HL-60 (cell line): ENCODE measurements at regions not wholly inside any gene's neighbourhood (a gene's known extent, or its start where the extent isn't known, plus 50 kb on each side); places are given as distances from the start of the nearest gene placed in this dataset.

ENCODE experiments used
- CTCF ChIP-seq: IDR thresholded peaks from one replicate; pipeline ENCODE4 v1.5.1; 2011; ENCODE audit warnings: low read length, control low read depth, inconsistent platforms; ENCODE audit not compliant: insufficient read depth
- GABPA ChIP-seq: IDR thresholded peaks from 2 replicates; pipeline ENCODE4 v1.6.1; 2012; ENCODE audit warnings: low read depth
- POLR2AphosphoS5 ChIP-seq: IDR thresholded peaks from 2 replicates; pipeline ENCODE4 v1.6.1; 2012; ENCODE audit warnings: low read depth
- SPI1 ChIP-seq: IDR thresholded peaks from 2 replicates; pipeline ENCODE4 v1.6.1; 2012; ENCODE audit warnings: low read depth, mild to moderate bottlenecking, borderline replicate concordance
- TF ChIP-seq, protein P1 (sequence below): IDR thresholded peaks from 2 replicates; pipeline ENCODE4 v1.6.1; 2012; ENCODE audit warnings: low read depth; ENCODE audit not compliant: insufficient replicate concordance

- TF ChIP-seq CTCF, result no peak
- TF ChIP-seq, protein P1, sequence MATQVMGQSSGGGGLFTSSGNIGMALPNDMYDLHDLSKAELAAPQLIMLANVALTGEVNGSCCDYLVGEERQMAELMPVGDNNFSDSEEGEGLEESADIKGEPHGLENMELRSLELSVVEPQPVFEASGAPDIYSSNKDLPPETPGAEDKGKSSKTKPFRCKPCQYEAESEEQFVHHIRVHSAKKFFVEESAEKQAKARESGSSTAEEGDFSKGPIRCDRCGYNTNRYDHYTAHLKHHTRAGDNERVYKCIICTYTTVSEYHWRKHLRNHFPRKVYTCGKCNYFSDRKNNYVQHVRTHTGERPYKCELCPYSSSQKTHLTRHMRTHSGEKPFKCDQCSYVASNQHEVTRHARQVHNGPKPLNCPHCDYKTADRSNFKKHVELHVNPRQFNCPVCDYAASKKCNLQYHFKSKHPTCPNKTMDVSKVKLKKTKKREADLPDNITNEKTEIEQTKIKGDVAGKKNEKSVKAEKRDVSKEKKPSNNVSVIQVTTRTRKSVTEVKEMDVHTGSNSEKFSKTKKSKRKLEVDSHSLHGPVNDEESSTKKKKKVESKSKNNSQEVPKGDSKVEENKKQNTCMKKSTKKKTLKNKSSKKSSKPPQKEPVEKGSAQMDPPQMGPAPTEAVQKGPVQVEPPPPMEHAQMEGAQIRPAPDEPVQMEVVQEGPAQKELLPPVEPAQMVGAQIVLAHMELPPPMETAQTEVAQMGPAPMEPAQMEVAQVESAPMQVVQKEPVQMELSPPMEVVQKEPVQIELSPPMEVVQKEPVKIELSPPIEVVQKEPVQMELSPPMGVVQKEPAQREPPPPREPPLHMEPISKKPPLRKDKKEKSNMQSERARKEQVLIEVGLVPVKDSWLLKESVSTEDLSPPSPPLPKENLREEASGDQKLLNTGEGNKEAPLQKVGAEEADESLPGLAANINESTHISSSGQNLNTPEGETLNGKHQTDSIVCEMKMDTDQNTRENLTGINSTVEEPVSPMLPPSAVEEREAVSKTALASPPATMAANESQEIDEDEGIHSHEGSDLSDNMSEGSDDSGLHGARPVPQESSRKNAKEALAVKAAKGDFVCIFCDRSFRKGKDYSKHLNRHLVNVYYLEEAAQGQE, result no peak
- TF ChIP-seq POLR2AphosphoS5, result no peak
- no peak for TF ChIP-seq GABPA
- no peak for TF ChIP-seq SPI1
Measured at GRCh38 chr20:51255417-51255816, 232.5 kb upstream of the KCNG1 start.
